HG02852 (cell line): ENCODE measurements at regions not wholly inside any gene's neighbourhood (a gene's known extent, or its start where the extent isn't known, plus 50 kb on each side); places are given as distances from the start of the nearest gene placed in this dataset.

ENCODE experiments used
- ATAC-seq: cut with Tn5 transposase; IDR thresholded peaks from one replicate; pipeline ENCODE4 v1.9.1; 2021; ENCODE audit warnings: mild to moderate bottlenecking, moderate library complexity; ENCODE audit not compliant: unreplicated experiment

DNA sequence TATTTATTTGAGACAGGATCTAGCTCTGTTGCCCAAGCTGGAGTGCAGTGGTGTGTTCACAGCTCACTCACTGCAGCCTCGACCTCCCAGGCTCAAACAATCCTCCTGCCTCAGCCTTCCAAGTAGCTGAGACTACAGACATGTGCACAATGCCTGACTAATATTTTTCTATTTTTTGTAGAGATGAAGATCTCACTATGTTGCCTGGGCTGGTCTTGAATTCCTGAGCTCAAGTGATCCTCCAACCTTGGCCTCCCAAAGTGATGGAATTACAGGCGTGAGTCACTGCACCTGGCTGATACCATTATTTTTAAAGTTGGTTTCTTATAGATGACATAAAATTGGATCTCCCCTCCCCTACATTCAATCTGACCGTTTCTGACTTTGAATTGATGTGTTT, 139.5 kb upstream of the RGMA start:
- ATAC-seq, result no peak

- ATAC-seq, result peak; percentile 86
These were observed 134.8 kb upstream of the RGMA start for GRCh38 chr15:93223803-93224202.

GRCh38 chr15:93221759-93222158, 132.7 kb upstream of the RGMA start:
- ATAC-seq, result no peak

GRCh38 chr15:93219859-93220420, 130.9 kb upstream of the RGMA start:
- ATAC-seq, result no peak

GRCh38 chr15:93217343-93217742, 128.3 kb upstream of the RGMA start:
- ATAC-seq, result no peak

DNA sequence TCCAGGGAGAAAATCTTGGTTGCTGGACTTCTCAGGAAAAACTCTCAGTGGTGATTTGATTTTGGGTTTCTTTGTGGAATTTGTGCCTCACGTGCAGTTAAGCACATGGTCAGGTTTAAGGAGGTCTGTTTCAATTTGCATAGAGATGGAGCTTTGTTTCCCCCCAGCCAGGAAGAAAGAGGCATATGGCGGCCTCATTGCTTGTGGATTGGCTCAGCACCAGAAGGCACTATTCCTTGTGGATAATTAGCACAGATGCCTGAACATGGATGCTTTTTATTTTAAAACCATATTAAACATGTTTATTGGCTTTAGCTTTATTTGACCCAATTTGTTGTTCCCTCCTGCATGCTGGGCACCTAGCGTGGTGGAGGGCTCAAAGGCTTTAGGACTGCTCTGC, 125.1 kb upstream of the RGMA start:
- ATAC-seq, result no peak

DNA sequence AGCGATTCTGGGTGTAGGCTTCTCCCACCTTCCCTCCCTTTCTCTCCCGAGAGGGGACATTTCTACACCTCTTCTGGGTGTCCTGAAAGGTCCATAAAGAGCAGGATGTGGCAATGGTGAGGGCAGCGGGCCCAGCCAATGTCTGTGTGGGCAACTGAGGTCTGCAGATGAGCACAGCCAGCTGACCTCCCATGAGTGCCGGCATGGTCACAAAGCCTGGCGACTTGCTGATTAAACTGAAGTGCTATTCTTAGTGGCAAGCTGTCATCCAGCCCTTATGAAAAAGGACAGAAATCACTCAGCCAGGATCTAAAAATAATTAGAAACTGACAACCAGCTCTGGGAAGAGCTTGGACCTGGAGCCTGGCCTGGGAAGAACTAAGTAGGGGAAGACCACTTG, 124.3 kb upstream of the RGMA start:
- ATAC-seq, result no peak

DNA sequence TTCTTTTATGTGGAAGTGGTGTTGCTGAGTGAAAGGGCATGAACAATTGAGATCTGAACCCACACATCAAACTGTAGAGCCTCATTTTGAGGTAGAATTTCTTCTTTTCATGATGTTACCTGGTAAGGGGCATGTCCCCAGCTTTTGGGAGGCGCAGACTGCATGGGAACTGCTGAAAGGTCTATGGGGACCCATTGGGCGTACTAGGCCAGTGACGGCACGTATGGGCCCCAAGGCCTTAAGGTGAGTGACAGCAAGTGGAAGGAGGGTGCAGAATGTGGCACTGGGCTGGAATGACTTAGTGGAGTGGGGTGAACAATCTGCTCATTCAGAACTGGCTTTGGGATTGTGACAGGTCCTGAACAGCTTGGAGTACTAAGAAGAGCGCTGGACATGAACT, 123.6 kb upstream of the RGMA start:
- ATAC-seq, result no peak

GRCh38 chr15:93210995-93211394, 122.0 kb upstream of the RGMA start:
- ATAC-seq, result no peak

GRCh38 chr15:93209690-93210445, 120.9 kb upstream of the RGMA start:
- no peak for ATAC-seq

DNA sequence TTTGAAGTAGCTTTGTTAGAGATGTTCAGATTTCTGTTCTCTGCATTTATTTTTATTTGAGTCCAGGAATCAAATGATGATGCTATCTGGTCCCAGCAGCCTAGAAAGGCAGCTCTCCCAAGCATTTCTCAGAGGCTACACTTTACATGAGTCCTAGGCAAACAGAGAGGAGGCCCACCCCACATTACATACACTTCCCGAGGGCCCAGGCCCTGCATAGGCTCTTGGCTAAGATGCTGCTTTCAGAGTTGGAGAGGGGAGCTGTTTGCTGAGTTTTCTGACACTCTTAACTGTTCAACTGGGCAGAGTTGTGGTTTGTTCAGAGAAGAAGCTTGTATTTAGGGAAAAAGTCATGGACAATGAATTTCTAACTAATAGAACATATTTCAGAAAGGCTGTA, 117.9 kb upstream of the RGMA start:
- no peak for ATAC-seq

- no peak for ATAC-seq
These were observed 116.4 kb upstream of the RGMA start for GRCh38 chr15:93205413-93205812.

DNA sequence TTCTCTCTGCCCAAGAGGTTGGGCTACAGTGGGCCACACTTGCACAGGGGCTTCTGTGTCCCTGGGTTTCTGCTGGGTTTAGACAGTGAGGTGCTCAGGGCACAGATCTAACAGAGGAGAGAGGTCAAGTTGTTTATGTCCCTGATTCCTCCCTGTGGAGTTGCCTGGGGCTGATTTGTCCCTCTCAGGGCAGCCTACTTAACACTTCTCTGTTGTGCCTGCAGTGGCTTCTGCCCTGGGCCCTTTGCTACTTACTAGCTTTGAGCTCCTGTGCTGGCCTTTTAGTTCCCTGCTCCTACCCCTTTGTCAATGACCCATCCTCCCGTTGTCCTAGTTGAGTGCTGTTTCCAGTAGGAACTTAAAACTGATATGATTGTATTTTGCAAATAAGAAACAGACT, 114.0 kb upstream of the RGMA start:
- no peak for ATAC-seq

GRCh38 chr15:93202405-93202804, 113.4 kb upstream of the RGMA start:
- ATAC-seq, result no peak

- ATAC-seq, result no peak
These were observed 112.9 kb upstream of the RGMA start for GRCh38 chr15:93201940-93202339.

GRCh38 chr15:93200837-93201226, 111.8 kb upstream of the RGMA start:
- no peak for ATAC-seq

DNA sequence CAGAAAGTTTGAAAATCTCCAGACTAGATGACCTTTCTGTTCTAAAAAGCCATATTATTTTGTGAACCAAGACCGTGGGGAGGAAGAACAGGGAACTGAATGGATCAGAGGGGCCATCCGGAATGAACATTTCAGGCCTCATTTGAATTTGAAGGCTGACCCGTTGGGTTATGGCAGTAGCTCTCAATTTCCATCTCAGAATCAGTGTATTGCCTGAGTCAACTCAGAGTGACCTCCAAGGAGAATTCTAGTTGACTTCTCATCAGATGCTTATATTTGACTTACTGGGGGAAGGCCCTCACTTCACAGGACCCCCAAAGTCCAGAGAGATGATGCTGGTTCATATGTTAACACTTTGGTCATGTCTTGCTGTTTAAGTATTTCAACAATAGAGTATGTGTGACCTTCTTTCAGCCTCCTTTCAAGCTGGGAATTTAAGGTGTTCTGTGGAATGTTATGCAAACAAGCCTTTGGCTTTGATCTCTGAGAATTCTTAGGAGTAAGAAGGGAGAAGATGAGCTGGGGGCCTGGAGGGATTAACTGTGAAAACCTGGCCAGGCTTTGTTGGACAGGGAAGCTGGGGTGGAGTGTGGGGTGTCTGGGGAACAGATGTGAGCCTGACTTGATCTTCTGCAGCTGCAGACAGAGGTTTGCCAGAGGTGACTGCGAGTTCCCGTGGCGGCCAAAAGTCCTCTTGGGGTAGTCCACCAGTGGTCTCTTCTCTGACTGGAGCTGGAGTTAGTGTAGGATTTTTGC, 111.2 kb upstream of the RGMA start:
- ATAC-seq, result no peak

GRCh38 chr15:93196135-93196670, 107.2 kb upstream of the RGMA start:
- ATAC-seq, result no peak

DNA sequence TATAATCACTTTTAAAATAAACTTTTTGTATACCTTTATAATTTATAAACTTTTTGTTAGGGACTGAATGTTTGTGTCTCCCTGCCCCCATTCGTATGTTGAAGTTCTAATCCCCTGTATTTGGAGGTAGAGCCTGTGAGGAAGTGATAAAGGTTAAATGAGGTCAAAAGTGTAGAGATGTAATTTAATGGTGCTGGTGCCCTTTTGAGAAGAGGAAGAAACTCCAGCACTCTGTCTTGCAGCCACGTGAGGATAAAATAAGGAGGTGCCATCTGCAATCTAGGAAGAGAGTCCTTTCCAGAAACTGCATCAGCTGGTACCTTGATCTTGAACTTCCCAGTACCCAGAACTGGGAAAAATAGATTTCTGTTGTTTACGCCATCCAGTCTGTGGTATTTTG, 106.1 kb upstream of the RGMA start:
- ATAC-seq, result no peak

GRCh38 chr15:93190238-93190637, 101.2 kb upstream of the RGMA start:
- no peak for ATAC-seq

DNA sequence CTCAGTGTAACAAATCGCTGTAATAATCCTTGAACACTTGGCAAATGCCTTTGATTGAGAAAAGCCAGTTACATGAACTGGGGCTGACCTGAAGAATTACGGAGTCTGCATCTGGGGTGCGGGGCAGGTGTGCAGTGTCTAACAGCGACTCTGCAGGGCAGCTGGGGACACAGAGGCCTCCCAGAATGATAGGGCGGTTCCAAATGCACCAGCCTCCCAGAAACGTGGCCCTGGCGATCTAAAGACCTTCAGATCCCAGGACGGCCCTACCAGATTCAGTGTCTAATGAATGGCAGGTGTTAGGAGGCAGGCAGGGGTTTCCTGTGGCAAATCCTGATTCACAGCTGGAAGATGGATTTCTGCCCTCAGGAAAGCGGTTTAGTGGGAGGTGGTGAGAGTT, 100.5 kb upstream of the RGMA start:
- no peak for ATAC-seq

GRCh38 chr15:93188236-93188635, 99.2 kb upstream of the RGMA start:
- no peak for ATAC-seq
